Neutrophil (primary cell): ENCODE measurements at regions not wholly inside any gene's neighbourhood (a gene's known extent, or its start where the extent isn't known, plus 50 kb on each side); places are given as distances from the start of the nearest gene placed in this dataset.

ENCODE experiments used
- H3K27ac ChIP-seq: fragments of 200-600 bp; sonication (generic); 2 replicates; pipeline ENCODE4 v1.5.1; 2016; ENCODE audit warnings: mild to moderate bottlenecking, moderate library complexity
- H3K27me3 ChIP-seq: fragments of 200-600 bp; sonication (generic); 2 replicates; pipeline ENCODE4 v1.6.0; 2016; ENCODE audit warnings: mild to moderate bottlenecking
- H3K36me3 ChIP-seq: fragments of 200-600 bp; sonication (generic); 2 replicates; pipeline ENCODE4 v1.5.1; 2017
- H3K4me1 ChIP-seq, 2 experiments: fragments of 200-600 bp in 1 of 2; sonication (generic) in 1 of 2; 1 replicate in 1 of 2; 2 replicates in 1 of 2; pipeline versions ENCODE4 v1.5.1 to v1.6.1; 2013 to 2016; ENCODE audit warnings: low read depth in 1 of 2, low read length in 1 of 2, mild to moderate bottlenecking in 1 of 2, moderate library complexity in 1 of 2; ENCODE audit not compliant: control insufficient read depth in 1 of 2, insufficient read depth in 1 of 2
- H3K4me3 ChIP-seq, 2 experiments: fragments of 200-600 bp in 1 of 2; sonication (generic) in 1 of 2; 1 replicate in 1 of 2; 2 replicates in 1 of 2; pipeline ENCODE4 v1.5.1; 2013 to 2016; ENCODE audit warnings: low read depth in 1 of 2, low read length in 1 of 2, mild to moderate bottlenecking in 1 of 2, moderate library complexity in 1 of 2
- H3K9me3 ChIP-seq: fragments of 200-600 bp; sonication (generic); 2 replicates; pipeline ENCODE4 v1.5.1; 2016
- CTCF ChIP-seq: fragments of 200-600 bp; sonication (generic); IDR thresholded peaks from 2 replicates; pipeline ENCODE4 v1.5.1; 2016; ENCODE audit warnings: antibody characterized with exemption

- TF ChIP-seq CTCF, result no peak
- Histone ChIP-seq H3K27ac (no peak overlapping the region), H3K27me3 (no peaks in the 10 kb centered on the region), H3K36me3 (no peaks in the 10 kb centered on the region), H3K9me3 (no peaks in the 10 kb centered on the region), H3K4me3 (no peak overlapping the region), H3K4me1 (no peaks in the 10 kb centered on the region)
Observed at GRCh38 chr5:8408258-8408657, 539.3 kb downstream of the MTRR start.

- Histone ChIP-seq H3K27ac (no peak overlapping the region), H3K27me3 (no peaks in the 10 kb centered on the region), H3K4me3 (no peak overlapping the region), H3K36me3 (no peaks in the 10 kb centered on the region), H3K4me1 (no peaks in the 10 kb centered on the region), H3K9me3 (no peaks in the 10 kb centered on the region)
- TF ChIP-seq CTCF, result no peak
Observed at GRCh38 chr5:8410618-8411017, 541.7 kb downstream of the MTRR start.

- H3K27me3 ChIP-seq, result no peaks in the 10 kb centered on the region
- H3K4me1 ChIP-seq, result no peaks in the 10 kb centered on the region
- no peak for TF ChIP-seq CTCF
- no peaks in the 10 kb centered on the region for H3K9me3 ChIP-seq
- H3K4me3 ChIP-seq, result no peak overlapping the region
- no peak overlapping the region for H3K27ac ChIP-seq
- H3K36me3 ChIP-seq, result no peaks in the 10 kb centered on the region
Observed at GRCh38 chr5:8413975-8414374, 545.0 kb downstream of the MTRR start.

DNA sequence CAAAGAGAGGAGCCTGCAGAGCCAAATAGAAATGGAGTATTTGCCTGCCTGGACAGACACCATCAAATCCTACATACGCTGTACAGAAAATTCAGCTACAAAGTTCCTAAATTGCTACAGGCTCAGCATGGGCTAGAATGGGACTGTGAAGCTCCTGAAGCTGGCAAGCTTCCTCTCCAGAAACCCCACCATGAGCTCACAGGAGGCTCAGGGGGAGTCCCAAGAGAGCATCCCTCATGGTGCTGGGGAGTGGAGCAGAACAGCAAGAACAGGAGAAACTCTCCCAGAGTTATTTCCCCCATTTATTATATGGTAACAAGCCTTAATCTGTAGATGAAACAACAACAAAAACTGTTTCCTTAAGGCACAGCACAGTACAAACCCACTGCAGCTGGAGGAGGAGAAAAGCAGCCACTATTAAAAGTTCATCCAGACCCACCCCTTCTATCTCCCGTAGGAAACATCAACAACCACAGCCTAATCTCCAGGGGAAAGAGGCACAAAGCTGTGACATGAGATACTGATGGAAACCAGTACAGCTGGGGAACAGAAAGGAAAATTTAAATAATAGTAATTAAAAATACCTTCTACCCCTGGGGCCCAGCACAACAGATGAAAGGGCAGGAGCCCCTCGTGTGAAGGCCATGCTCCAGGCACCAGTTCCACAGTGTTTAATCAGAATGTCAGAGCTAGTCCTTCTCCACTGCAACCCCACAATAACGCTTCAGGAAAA lies 548.5 kb downstream of the MTRR start:
- no peak overlapping the region for H3K27ac ChIP-seq
- H3K4me3 ChIP-seq, result no peak overlapping the region
- H3K27me3 ChIP-seq, result no peaks in the 10 kb centered on the region
- H3K4me1 ChIP-seq, result no peaks in the 10 kb centered on the region
- TF ChIP-seq CTCF, result no peak
- H3K36me3 ChIP-seq, result no peaks in the 10 kb centered on the region
- H3K9me3 ChIP-seq, result no peaks in the 10 kb centered on the region

GRCh38 chr5:8418049-8418426 lies 549.1 kb downstream of the MTRR start:
- no peak overlapping the region for H3K27ac ChIP-seq
- TF ChIP-seq CTCF, result no peak
- H3K4me3 ChIP-seq, result no peak overlapping the region
- no peaks in the 10 kb centered on the region for H3K27me3 ChIP-seq
- no peaks in the 10 kb centered on the region for H3K4me1 ChIP-seq
- no peaks in the 10 kb centered on the region for H3K36me3 ChIP-seq
- H3K9me3 ChIP-seq, result no peaks in the 10 kb centered on the region
